AML-193 (cell line): ENCODE measurements at regions not wholly inside any gene's neighbourhood (a gene's known extent, or its start where the extent isn't known, plus 50 kb on each side); places are given as distances from the start of the nearest gene placed in this dataset.
"Not testable (repeated sequence)": the region's sequence is repeated elsewhere in the genome, so short reads cannot be mapped to it uniquely, and the experiment has no call there.

ENCODE experiments used
- DNase-seq, 2 experiments: peaks; one replicate each; lab custom pipeline; 2025; lab: John Stamatoyannopoulos, UW

DNA sequence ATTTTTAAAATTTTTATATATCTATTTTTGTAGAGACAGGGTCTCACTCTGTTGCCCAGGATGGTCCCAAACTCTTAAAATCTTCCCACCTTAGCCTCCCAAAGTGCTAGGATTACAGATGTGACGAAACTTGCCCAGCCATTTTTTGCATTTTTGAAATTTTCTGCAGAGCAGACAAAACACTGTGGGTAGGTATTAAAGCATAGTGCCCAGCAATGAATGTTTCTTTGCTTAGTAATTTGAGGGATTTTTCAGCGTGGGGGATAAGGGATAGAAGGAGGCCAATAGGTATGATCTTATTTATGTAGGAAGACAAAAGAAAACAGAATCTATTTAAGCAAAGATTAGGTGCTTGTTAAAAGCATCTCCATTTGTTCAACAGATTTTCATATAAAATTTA, 446.8 kb upstream of the DPH6 start:
- no peak for DNase-seq

DNA sequence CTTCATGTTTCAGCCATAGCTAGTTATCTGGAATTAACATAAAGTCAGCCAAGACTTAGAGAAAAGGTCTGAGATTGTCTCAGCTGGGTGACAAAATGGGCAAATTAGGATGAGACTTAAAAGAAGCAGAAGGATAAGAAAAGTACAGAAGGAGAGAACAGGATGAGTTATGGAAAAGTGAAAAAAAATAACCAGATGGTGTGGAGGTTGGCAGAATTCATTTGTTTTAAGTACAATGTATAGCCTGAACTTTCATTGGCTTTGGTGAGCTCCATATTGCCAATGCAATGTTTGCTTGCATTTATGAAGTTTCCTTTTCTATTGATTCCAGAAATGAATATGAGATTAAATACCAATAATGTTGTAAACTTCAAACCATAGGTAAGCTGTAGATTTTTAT, 447.2 kb upstream of the DPH6 start:
- no peak for DNase-seq

GRCh38 chr15:35994876-35995275, 448.9 kb upstream of the DPH6 start:
- DNase-seq, result no peak

DNA sequence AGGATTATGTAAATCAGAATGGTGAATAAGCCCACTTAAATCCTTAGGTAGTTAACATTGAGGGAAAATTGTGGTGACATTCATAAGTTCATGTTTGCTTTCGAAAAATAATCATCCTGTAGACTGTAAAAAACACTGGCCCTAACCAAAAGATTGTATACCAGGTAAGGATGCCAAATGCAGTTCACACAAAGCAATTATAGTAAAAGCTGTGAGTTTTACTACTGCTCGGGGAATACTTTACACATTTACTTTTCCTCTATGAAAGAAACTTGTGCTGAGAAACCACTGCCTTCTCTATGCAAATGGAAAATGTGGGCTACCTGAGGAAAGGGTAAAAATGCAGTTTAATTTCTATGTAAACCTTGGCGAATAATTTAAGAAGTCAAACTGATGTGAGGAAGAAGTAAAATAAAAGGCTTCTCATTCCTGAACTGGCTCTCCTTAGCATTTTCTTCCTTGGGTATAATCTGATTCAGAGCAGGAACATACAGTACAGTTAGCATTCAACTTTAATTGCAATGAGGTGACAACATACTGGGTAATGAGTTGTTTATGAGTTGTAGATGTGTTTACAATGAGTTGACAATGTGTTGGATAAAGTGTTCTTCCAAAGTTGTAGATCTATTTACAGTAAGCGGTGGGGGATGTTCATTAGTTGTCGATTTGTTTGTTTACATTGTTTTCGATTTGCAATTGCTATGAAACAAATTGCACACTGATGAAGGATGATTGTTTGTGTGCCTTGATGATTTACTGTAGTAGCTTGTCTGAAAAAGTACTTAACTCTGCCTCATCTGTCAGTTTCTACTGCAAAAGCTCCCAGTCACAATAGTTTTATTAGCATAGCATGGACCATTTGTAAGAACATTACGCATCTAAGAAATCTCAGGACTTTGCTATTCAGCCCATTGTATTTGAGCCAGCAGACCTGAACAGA, 453.0 kb upstream of the DPH6 start:
- DNase-seq, result no peak

- no peak for DNase-seq
Observed at GRCh38 chr15:36004891-36005490, 459.0 kb upstream of the DPH6 start.

DNA sequence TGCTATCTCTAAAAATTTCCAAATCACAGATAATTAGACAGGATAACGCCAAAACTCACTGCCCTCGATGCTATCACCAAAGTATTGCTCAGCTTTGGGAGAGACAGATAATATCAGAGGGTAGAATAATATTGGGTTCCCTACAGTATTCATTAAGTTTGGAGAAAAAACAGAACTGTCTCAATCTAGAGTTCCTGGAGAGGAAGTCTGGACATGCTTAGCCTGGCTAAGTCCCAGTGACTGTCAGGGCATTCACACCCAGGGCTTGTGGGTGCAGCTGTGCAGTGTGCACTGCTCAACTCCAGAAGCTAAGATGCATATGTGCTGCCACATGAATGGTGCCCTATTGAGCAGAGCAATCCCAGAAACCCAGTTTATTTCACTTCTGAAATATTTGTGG, 459.6 kb upstream of the DPH6 start:
- DNase-seq, result no peak

GRCh38 chr15:36007699-36008098, 461.7 kb upstream of the DPH6 start:
- DNase-seq, result no peak

GRCh38 chr15:36008719-36009118, 462.8 kb upstream of the DPH6 start:
- DNase-seq, result no peak

DNA sequence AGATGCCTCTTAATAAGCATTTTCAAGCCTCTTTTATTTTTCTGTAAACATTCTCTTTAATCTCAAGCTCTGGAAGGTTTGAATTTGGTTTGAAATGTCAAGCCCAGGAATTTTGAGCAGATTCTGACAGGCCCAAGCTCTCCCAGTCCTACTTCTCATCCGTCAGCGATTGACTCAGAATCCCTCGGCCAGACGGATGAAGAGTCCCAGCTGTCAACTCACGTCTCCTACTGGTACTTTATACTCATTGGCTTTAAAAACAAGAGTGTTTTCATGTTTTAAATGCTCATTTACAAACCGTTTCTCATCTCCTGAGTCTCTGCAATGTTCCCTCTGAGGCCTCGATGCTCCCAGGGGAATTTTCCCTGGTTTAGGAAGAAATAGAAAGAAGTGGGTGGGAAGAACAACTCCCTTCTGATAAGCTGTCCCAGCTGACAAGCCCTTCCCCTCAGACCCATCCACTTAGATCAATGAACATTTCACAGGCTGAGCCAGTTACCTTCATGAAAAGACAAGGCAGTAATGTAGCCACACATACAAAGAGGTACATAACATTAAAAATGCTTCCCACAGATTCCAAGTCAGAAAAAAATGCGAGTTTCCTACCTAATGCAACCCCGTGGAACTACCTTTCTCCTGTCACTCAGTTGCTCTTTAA, 478.2 kb upstream of the DPH6 start:
- no peak for DNase-seq

DNA sequence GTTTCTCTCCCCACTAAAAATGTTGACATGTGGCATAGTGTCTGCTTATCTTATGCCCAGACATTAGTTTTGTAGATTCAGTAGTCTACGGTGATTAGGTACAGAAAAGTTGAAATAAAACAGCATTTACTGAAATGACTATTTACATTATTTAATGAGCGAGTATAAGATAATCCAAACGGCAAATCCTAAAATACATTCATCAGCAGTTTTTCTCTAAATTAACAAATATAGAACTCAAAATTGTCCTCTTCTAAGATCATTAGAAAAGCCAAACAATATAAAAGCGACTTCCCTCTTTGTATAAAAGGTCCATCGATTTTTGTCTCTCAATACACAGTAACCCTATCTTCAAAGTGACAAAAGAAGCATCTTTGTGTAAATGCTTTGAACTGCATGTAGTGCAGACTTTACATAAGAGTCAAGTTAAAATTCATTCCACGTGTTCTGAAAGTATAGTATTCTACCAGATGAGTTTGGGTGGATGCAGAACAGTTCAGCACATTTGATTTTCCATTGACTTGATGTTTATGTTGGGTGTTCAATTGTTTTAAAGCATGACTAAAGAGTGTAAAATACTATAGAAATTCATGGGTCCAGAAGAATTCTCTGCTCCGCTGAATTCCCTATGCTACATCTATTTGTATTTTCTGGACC, 480.8 kb upstream of the DPH6 start:
- no peak for DNase-seq

DNA sequence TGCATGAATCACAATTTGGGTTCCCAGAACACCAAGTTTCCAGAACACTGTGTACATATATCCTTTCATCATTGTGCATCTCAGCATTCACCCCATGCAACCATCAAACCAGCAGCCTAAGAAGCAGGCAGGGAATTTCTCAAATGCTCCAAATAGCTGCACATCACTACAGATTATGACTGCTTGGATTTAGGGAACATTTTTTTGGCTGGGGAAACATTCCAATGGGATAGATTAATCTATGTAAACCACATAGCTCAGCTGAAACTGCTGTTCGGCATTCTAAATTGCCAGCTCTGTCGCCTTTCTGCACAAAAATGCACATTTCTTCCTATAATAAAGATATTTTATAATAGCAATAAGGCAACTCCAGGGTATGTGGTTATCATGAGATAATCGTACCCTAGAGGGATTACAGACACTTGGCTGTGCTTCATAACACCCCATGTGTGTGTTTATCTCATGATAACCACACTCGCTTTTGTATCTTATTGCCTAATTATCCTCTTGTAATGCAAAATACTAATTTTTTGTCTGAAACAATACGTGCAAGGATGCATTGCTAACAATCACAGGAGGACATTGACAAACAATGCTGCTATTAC, 483.7 kb upstream of the DPH6 start:
- DNase-seq, result no peak

DNA sequence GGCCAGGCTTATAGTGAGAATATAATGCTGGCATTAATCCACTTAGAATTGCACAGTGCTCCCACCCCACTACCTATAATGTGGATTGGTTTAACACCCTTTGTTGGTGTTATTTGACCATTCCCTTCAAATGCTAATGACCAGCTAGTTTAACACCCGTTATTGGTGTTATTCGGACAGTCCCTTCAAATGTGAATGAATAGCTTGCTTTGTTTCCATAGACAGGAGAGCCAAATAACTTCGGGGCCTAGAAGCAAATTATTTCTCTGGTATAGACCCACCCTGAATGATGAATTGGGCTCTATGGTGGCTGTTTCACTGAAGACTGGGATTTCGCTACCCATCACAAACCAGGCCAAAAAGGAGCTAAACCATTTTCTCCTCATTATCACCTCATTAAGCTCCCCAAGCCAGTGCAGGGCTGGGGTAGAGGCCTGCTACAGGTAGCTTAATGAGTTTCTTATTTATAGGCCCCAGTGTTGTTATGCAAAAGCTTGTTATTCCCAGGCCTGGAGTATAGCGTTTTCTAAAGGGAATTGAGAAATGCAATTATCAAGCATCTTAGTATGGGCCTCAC, 494.1 kb upstream of the DPH6 start:
- DNase-seq, result no peak

DNA sequence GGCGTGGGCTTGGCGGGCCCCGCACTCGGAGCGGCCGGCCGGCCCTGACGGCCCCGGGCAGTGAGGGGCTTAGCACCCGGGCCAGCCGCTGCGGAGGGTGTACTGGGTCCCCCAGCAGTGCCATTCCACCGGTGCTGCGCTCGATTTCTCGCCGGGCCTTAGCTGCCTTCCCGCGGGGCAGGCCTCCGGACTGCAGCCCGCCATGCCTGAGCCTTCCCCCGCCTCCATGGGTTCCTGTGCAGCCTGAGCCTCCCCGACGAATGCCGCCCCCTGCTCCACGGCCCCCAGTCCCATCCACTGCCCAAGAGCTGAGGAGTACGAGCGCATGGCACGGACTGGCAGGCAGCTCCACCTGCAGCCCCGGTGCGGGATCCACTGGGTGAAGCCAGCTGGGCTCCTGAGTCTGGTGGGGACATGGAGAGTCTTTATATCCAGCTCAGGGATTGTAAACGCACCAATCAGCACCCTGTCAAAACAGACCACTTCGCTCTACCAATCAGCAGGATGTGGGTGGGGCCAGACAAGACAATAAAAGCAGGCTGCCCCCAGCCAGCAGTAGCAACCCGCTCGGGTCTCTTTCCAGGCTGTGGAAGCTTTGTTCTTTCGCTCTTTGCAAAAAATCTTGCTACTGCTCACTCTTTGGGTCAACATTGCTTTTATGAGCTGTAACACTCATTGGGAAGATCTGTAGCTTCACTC, 501.2 kb upstream of the DPH6 start:
- DNase-seq, result not testable (repeated sequence)

- no peak for DNase-seq
Observed at GRCh38 chr15:36050899-36051298, 504.9 kb upstream of the DPH6 start.

DNA sequence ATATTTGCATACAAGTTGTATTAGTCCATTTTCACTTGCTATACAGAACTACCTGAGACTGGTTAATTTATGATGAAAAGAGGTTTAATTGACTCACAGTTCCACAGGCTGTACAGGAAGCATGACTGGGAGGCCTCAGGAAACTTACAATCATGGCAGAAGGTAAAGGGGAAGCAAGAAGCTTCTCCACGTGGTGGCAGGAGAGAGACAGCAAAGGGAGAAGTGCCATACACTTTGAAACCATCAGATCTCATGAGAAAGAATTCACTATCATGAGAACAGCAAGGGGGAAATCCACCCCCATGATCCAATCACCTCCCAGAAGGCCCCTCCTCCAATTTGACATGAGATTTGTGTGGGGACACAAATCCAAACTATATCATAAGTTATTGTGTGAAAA, 506.7 kb upstream of the DPH6 start:
- not testable (repeated sequence) for DNase-seq

GRCh38 chr15:36053746-36054145, 507.8 kb upstream of the DPH6 start:
- DNase-seq, result no peak

- DNase-seq, result no peak
Observed at GRCh38 chr15:36059596-36059995, 513.6 kb upstream of the DPH6 start.

DNA sequence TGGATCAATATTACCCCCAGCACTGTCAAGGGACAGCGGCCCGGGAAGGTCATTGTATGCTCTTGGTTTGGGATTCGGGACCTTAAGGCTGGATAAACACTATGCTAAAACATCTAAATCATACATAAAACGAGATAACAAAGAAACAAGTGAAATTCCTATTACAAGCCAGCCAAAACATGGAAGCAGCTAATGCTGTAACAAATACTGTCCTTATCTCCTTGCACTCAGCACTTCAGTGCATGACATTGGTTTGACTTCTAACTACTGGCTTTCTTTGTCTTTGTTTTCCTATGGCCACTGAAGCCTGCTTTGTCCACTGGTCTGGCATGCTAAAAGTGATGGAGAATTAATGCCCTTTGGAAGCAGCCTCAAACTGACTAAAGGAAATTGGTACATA, 516.4 kb upstream of the DPH6 start:
- DNase-seq, result no peak

GRCh38 chr15:36066757-36067156, 512.7 kb upstream of the CDIN1 start:
- no peak for DNase-seq

GRCh38 chr15:36067483-36068274, 511.7 kb upstream of the CDIN1 start:
- DNase-seq, result no peak
